GM19438 (cell line): ENCODE measurements at regions not wholly inside any gene's neighbourhood (a gene's known extent, or its start where the extent isn't known, plus 50 kb on each side); places are given as distances from the start of the nearest gene placed in this dataset.

Source experiments
- ATAC-seq: cut with Tn5 transposase; IDR thresholded peaks from one replicate; pipeline ENCODE4 v1.9.1; 2021; ENCODE audit warnings: low read depth; ENCODE audit not compliant: unreplicated experiment

DNA sequence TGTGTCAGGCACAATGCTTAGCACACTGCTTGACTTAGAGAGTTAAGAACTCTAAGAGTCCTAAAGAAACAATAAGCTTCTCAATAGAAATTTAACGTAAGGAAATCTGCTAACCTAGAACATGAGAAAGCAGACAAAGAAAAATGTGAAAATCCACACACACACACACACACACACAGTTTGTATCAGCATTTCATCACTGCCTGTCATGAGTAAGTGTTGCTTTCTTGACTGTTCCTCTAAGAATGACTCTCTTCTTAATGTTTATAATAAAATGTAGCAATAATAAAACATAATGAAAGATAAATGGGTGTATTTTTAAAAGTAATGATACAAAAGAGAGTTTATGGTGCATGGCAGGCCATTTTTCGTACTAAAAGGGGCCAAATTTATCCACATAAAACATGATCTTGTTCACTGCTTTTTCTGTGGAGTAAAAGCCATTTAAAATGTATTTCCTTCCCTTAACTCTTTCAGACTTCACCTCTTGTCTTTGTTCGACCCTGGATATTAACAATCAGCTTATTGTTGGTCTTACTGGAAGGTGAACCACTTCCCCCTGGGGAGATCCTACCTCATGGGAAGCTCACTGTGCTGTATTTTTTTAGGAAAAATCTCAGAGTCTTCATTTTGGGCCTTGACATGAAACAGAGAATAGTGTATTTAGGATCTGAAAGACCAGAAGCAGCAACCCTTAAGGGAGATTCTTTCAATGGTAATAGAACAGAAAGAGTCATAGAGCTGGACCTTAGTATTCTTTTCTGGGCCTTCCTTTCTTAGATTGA lies 107.3 kb upstream of the ANKRD55 start:
- ATAC-seq = no peak

GRCh38 chr5:56339732-56340131 lies 106.6 kb upstream of the ANKRD55 start:
- no peak for ATAC-seq

DNA sequence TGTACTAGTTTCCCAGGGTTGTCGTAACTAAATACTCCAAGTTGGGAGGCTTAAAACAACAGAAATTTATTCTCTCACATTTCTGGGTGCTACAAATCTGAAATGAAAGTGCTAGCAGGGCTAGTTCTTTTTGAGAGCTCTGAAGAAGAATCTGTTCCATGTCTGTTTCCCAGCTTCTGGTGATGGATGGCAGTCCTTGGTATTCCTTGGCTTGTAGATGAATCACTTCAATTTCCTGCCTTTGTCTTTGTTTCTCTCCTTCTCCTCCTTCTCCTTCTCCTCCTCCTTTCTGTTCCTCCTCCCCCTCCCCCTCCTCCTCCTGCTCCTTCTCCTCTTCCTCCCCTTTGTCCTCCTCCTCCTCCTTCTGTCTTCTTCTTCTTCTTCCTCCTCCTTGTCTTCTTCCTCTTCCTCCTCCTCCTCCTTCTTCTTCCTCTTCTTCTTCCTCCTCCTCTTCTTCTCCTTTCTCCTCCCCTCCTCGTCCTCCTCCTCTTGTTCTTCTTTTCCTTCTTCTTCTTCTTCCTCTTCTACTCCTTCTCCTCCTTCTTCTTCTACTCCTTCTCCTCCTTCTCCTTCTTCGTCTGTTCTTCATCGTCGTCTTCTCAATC lies 104.7 kb upstream of the ANKRD55 start:
- no peak for ATAC-seq

DNA sequence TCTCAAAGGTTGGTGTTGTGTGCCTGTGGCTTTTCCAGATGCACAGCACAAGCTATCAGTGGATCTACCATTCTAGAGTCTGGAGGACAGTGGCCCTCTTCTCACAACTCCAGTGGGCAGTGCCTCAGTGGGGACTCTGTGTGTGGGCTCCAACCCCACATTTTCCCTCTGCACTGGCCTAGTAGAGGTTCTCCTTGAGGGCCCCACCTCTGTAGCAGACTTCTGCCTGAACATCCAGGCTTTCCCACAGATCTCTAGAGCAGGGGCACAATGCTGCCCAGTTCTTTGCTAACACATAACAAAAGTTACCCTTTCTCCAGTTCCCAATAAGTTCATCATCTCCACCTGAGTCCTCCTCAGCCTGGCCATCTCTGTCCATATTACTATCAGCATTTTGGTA lies 102.1 kb upstream of the ANKRD55 start:
- no peak for ATAC-seq

- no peak for ATAC-seq
Measured at GRCh38 chr5:56330806-56331205, 97.7 kb upstream of the ANKRD55 start.

DNA sequence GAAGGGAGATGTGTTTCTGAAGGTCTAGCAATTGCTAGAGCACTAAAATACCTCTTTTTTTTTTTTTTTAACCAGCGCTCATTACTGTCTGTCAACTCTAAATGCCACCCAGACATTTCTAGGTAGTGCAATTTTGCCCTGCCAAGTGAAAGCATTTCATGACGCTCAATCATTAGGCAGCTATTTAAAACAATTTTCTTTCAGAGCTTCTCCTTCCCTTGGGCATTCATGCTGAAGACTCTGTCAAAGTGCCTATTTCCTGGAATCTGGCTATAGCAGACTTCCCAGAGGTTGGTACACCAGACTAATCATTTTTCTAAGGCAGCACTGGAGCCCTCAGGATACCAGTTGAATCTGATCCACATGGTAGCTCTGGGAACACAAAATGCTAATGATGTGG lies 97.0 kb upstream of the ANKRD55 start:
- ATAC-seq = no peak

DNA sequence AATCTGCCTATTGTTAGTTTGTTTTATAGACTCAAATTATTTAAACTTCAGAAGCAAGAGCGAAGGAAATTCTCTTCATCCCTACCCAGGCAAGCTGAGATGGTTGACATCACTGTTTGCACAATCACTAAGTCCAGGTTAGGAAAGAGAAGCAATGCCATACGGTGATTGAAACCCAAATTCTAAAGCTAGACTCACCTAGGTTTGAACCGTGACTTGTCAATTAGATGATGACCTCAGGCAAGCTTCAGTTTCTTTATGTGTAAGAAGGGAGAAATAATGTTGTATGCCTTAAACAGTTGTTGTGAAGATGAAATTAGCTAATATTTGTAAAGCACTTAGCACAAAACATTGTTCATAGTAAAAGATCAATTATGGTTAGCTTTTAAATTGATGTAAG lies 96.5 kb upstream of the ANKRD55 start:
- ATAC-seq = no peak

- ATAC-seq = peak; percentile 51
Measured at GRCh38 chr5:56328753-56329560, 95.8 kb upstream of the ANKRD55 start.

- ATAC-seq = peak; percentile 39
Measured at GRCh38 chr5:56327809-56328208, 94.7 kb upstream of the ANKRD55 start.

DNA sequence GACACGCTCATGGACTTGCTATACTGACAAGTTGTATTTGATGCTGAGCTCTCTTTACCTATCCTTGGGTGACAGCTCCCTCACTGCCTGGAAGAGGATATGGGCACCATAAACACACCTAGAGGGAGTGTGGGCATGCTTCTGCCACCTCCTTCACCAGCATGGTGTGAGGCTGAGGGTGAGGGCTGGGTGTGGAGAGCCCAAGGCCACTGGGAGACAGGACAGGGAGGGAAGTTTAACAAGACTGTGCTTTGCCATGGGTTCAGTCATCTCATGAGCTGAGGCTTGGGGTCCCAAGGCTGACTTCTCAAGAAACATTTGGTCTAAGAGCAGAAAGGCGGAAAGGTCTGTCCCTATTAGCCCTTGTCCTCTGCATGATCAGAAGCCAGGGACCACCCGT lies 93.6 kb upstream of the ANKRD55 start:
- no peak for ATAC-seq

GRCh38 chr5:56326116-56326515 lies 93.0 kb upstream of the ANKRD55 start:
- no peak for ATAC-seq

DNA sequence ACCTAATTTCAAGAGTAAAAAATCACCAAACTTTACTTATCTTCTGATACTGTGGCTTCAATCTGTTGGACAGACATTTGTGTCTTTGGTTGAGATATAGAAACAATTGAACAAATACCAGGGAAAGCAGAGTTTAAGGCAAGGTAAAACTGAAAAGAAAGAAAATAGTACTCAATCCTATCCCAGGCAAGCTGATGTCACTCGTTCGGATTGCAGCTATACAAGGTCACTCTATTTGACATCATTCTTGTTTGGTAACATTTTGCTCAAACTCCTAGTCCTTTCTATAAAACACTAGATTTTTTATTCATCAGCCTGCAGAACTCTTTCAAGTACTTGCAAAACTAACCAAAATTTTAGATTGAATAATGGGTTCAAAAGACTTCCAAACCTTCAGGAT lies 91.9 kb upstream of the ANKRD55 start:
- ATAC-seq = no peak

DNA sequence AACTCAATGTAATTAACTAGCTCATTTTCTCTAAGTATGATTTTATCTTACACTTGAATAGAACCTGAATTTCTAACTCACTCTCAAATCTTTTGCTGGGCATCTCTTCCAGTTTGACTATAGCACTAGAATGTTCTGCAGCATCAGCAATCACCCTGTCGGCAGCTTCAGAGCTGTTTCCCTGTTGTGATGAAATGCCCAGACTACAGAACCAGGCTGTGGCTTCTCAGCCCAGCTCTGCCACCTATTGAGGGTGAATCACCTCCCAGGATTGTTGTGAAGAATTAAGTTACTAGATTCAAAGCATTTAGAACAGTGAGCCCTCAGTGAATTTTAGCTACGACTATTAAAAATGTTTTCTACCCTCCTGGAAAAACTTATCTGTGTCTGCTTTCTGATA lies 90.4 kb upstream of the ANKRD55 start:
- ATAC-seq = no peak

- no peak for ATAC-seq
Measured at GRCh38 chr5:56322592-56322991, 89.5 kb upstream of the ANKRD55 start.

GRCh38 chr5:56321236-56321881 lies 88.2 kb upstream of the ANKRD55 start:
- no peak for ATAC-seq

GRCh38 chr5:56320686-56321085 lies 87.6 kb upstream of the ANKRD55 start:
- ATAC-seq = no peak

DNA sequence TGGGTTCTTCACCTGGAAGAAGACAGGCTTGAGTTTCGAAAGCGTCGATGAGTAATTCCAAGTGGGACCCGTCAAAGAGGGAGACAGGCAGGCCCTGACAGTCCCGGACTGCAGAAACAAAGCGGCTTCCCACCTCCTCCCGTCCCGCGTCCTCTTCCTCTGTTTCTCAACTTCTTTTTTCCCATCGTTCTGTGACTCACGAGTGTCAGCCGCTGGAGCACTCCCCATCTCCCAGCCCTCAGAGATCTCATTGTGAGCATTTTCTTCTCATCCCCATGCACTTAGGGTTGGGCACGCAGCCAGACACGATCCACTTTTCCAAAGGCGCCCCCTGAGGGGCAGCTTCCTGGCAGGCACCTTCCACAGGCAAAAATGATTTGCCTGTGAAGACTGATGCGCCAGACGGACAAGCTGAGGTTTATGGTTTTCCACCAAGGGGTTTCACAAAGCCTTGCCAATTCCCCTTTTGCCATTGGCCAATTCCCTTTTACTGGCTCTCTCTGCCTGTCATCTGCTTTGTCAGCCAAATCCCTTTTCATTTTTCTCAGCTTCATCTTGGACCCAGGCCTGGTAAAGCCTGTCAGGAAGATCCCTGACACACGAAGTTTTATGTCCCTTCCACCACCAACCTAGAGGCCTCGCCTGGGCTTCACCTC lies 86.5 kb upstream of the ANKRD55 start:
- no peak for ATAC-seq

GRCh38 chr5:56317923-56318561 lies 84.9 kb upstream of the ANKRD55 start:
- peak; percentile 70 for ATAC-seq

DNA sequence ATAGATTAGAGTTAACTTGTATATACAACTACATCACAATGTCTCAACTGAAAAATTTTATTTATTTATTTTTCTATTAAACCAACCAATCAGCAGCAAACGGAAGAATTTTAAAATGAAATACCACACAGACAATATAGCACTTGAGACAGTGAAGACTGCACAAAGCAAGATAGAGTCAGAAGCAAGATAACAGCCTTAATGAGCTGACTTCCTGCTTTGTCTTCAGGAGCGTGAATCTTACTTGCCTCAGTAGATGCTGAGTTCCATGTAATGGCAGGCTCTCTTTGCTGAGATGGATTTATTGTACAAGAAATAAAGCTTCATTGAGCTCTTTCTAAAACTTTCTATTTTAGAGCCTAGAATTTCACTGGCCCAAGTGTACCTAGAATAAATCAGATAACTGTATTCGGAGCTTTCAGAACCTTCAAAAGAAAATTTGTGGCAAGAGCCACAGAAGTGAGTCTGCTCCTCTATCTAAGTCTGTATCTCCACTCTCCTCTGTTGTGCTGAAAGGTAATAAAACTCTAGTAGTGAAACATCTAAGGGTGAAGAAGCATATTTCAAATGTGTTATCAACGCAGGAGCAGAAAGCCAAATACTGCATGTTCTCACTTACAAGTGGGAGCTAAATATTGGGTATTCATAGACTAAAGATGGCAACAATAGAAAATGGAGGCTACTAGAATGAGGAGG lies 83.3 kb upstream of the ANKRD55 start:
- no peak for ATAC-seq

DNA sequence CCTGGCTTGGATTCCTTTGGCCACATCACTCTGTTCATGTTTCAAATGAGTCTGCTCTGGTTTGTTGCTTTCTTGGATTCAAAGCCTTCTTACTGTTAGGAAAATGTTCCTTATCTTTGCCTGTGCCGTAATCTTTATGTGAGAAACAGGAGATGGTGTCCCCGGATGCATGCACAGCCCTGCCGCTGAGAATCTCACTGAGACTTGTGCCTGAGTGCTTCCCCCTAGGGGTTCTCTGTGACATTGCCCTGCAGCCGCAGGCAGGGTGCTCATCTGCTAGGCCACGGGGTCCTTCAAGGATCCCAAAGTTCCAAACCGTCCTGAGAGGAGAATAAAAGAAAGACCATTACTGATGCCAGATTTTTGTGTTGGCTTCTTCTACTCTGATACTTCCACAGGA lies 81.4 kb upstream of the ANKRD55 start:
- no peak for ATAC-seq
